NCI-H82 (cell line): ENCODE measurements at regions not wholly inside any gene's neighbourhood (a gene's known extent, or its start where the extent isn't known, plus 50 kb on each side); places are given as distances from the start of the nearest gene placed in this dataset.
A peak's percentile ranks its signal among the peaks of the same experiment; 100 is the strongest.
"Not testable (repeated sequence)": the region's sequence is repeated elsewhere in the genome, so short reads cannot be mapped to it uniquely, and the experiment has no call there.

Experiments used
- DNase-seq: peaks from one replicate; lab custom pipeline; 2025; lab: John Stamatoyannopoulos, UW

DNA sequence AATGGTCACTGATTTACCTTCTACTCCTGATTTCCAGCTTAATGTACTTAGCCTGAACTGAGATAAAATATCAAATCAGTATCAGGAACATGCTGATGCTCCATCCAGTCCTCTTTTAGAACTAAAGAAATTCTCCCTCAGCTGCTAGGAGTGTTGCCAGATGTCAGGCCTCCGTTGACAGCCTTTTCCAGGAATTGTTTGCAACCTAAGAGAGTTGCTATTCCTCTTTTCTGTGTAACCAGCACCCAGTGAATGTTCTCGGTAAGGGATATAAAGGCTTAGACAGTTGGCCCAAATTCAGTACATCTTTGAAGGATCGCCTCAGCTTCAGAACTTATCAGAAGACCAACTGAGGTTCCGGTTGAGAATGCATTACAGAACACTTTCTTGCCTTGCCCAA is 559.0 kb downstream of the PCDH17 start:
- no peak for DNase-seq

DNA sequence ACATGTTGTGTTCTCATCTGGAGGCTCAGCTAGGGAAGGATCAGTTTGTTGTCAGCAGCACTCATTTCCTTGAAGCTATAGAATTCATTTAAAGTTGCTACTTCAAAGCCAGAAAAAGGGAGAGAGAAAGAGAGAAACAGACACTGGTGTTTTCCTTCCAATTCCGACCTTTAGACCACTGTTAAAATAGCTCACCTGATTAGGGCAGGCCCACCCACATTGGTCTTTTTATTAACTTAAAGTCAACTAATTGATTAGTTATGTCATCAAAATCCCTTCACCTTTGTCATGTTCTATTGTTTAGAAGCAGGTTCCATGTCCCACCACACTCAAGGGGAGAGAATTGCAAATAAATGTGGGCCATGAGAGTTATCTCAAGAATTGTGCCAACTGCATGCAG is 560.2 kb downstream of the PCDH17 start:
- no peak for DNase-seq

DNA sequence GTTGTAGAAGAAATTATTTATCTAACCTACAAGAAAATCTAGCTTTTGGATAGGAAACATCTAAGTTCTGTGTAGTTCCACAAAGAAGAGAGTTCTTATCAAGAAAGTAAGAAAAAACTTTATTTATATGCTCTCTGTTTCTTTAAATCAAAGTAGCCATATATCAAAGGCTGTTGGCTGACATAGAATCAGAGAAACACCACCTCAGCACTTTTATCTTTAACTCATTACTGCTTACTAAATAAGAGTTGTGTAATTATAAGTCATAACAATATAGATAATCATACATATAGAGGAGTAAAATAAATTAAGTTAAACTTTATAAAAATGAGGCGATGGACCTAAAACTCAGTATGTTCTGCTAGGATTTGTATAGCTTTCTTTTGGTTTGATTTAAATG is 570.6 kb downstream of the PCDH17 start:
- DNase-seq, result no peak

DNA sequence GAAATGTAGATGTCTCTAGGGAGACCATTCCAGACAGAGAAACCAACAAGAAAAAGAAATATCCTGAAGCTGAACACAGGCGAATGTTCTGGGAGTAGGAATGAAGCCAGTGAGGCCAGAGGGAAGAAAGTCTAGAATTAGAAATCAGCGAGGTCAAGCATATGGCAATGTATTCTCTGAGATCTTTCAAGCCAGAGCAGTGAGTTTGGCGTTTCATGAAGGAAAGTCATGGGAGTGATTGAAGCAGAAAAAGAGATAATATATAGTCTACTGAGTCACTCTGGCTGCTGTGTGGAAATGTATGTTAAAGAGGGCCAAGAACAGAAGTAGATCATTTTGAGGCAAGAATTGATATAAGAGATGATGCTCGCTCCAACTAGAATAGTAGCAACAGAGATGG is 576.0 kb downstream of the PCDH17 start:
- no peak for DNase-seq

DNA sequence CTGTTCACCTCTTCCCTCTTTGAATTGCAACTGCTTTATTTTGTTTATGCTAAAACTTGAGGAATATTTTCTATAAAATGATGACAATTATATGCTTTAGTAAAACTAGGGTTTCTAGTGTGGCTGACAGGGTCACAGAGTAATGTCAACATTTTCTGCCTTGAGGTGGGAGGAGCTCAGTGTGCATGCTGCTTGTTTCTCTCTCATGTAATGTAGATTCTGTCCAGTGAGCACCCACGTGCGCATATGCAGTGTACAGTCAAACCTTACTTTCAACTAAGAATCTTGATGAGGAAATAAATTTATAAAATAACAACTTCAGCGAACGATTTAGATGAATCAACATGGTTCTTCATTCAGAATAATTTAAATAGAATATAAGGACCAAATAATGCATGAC is 603.9 kb downstream of the PCDH17 start:
- no peak for DNase-seq

DNA sequence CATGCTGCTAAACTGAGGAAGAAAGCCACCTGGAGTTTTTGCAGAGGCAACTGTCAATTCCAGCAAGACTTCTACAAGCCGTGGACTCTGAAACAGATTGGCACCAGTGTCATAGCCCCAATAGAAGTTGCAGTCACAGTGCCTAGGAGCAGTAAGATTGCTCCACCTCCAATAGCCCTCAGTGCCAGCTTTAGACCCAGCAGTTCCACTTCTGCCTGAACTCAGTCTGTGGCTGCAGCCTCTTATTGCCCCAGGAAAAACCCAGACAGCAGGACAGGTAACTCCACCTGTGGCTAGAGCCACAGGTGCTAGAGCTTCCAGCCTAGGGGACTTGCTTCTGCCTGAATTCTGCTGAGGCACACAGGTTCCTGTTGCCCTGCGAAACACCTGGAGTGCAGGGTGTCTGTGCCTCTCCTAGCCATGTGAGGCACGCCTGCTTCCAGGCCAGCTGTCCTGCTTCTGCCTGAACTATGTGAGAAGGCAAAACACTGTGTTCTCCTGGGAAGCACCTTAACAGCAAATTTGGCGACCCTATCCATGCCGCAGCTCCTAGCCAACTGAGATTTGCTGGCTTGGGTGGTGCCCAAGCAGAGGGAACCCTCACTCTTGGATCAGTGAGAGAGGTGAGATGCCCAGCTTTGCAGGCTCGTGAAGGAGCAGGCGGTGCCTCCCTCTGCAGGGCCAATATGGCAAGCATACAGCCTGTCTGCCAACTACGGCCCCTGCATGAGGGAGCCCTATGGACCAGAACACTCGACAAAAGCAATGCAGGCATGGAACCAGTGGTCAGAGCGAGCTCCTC is 607.6 kb downstream of the PCDH17 start:
- DNase-seq, result no peak

DNA sequence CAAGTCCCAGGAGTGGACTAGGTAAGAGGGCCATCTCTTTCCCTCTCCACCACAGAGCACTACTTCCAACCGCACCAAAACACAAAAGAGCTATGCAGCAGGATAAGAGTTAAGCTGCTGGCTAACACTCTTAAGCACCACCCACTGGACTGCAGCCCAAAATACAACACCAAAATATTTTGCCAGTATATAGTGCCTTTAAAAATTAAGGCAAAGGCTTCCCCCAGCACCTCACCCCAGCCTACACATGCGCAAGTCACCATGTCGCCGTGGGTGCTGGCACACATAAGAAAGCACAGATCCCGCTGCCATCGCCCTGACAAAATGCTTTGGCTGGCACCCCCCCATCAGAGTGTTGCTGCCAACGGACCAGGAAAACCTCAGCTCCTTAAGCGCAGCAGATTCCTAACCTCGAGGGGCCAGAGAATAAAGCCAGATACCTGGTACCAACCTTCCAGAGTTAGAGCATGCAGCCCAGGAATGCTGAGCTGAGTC is 608.3 kb downstream of the PCDH17 start:
- no peak for DNase-seq

DNA sequence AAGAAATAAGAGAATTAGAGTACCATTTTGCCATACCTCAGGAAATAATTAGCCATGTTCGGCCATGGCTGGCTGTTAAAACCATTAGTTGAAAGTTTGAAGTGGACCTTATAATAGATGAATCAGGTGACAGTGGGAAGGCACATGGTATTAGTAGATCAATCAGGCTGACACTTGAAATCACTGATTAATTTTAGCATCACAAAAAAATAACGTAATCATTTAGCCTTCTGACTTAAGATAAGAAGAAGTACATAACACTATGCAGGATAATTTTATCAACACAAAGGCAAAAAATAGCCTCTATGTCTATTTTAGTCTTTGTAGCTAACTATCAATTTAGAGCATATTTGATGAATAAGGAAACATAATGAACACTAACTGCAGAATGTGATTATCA is 615.5 kb downstream of the PCDH17 start:
- DNase-seq, result no peak

DNA sequence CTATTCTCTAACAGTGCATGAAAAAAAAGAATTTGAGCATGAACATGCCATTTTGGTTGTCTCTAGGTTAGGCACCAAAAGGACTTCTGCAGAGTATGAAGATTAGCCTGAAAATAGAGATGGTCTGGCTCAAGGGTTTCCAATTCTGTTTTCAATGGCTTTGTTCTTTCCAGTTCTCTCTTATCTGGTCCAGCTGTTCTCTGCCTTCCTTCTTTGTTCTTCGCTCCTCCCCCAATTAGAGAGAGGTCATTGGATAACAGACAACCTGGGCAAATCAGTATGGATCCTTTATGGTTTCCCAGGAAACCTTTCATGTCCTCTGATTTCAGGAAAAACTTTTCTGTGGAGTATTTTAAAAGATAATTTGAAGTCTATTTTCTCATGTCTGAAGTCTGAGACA is 623.4 kb downstream of the PCDH17 start:
- peak; percentile 32 for DNase-seq

DNA sequence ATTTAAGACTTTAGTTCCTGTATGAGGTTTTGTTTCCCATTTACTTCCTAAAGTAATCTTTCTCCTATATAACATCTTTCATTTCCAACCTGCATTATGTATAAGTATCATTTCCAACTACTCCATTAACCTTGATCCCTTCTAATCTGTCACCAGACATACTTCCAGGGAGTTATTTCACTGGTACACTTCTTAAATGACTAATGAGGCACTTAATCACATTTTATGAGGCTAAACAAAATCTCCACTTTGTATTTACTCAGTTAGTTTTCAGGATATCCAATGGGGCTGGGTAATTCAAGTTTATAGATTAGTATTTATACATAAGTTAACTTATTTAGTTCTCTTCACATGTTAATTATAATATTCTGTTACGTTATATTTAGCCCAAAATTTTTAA is 634.7 kb downstream of the PCDH17 start:
- DNase-seq, result peak; percentile 76

DNA sequence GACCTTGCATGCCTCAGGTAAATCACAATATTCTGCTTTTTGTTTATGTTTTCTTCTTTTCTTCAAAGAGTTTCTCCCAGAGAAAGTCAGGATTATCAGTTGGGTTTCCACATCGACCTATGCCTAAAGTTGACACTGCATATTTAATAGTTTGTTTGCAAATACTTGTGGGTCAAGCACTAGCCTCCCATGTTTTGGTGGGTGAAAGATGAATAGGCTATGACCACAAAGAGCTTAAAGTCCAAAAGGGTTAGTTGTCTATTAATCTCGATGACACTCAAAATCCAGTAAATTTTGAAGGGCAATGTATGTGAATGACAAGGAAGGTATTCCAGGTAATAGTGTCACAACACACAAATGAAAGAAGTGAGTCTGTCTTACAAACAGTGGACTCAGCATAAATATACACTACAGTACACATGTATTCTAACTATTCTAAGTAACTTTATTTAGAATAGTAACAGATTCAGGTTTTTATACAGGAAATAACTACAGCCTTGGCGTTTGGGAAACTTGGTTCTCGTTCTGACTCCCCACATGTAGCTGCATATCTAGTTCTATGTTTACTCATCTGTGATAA is 667.1 kb downstream of the PCDH17 start:
- DNase-seq, result no peak

DNA sequence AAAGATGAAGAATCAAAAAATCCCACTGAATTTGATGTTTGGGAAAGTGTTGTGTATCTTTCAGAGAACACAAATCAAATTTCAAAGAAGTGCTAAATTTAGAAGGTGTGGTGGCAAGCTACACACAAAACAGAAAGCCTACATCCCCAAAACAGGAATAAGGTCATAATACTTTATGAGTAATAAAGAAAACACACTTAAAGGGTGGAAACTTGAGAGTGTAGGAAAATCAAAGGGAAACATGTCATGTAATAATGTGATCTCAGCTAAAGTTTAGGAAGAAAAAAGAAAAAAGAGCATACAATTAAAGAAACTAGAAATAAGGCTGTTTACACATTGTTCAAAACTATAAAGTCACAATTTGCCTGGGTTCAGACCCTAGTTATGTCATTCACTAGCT is 668.7 kb downstream of the PCDH17 start:
- DNase-seq, result no peak

DNA sequence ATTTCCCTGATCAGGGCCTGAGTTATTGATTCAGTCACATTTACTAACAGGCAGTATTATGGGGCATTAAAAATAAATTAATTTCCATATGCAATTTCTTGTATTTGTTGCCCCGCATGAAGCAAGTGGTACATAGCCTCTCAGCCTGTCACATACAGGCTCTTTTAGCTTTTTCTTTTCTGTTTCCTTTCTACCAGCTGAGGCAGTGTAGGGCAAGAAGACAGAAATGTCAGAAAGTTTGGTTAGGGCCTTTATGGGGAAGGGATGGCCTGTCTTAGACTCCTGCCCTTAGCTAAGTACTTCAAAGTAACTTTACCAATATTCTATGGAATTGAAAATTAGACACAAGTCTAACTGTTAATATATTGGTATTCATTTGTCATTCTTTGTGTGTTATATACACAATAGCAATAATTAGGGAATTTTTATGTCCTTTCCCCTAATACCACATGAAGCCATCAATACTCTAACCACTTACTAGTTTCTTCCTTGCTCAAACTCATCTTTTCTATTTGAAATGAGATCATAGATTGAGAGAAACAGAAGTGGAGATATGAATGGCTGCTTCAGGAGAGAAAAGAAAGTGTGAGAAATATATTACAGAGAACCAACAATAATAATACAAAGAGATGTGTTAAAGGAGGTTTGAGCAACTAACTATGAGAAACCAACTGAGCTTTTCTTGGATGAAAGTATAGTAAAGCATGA is 669.6 kb downstream of the PCDH17 start:
- DNase-seq, result peak; percentile 10

DNA sequence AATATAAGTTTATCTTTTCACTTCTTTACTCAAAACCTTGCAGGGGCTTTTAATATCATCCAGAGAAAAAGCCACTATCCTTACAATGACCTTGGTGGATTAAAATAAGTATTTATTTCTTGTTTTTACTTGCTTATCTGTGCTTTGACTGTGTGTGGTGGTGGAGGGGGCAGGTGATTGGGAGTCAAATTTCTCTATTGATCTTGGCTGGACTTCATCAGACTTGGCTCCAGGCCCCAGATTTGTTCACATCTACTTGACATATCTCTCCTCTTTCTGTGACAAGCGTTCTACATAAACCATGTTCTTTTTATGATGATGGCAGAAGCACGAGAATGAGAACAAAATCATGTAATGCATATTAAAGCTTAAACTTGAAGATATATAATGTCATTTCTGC is 670.8 kb downstream of the PCDH17 start:
- no peak for DNase-seq

DNA sequence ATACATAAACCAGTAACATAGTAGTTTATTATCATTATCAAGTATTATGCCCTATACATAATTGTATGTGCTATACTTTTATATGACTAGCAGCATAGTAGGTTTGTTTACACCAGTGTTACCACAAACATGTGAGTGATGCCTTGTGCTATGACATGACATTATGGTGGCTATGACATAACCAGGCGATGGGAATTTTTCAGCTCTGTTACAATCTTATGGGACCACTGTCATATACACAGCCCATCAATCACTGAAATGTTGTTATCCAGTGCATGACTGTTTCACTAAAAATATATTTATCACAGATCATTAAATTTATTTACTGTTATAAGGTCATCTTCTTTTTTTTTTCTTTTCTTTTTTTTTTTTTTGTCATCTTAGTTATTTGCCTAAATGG is 674.5 kb downstream of the PCDH17 start:
- no peak for DNase-seq

DNA sequence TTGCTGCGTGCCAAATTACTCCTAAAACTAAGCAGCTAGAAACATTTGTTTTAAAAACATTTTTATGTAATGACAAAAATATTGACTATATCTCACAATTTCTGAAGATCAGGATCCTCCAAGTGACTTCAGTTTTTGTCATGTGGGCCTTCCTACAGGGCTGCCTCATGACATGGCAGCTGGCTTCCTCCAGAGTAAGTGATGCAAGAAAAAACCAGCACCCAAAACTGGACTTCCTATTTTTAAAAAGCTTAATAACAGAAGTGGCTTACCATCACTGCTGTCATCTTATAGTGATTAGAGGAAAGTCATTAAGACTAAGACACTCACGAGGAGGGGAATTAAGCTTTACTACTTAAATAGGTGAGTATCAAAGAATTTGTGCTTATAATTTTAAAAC is 681.7 kb downstream of the PCDH17 start:
- DNase-seq, result peak; percentile 78

DNA sequence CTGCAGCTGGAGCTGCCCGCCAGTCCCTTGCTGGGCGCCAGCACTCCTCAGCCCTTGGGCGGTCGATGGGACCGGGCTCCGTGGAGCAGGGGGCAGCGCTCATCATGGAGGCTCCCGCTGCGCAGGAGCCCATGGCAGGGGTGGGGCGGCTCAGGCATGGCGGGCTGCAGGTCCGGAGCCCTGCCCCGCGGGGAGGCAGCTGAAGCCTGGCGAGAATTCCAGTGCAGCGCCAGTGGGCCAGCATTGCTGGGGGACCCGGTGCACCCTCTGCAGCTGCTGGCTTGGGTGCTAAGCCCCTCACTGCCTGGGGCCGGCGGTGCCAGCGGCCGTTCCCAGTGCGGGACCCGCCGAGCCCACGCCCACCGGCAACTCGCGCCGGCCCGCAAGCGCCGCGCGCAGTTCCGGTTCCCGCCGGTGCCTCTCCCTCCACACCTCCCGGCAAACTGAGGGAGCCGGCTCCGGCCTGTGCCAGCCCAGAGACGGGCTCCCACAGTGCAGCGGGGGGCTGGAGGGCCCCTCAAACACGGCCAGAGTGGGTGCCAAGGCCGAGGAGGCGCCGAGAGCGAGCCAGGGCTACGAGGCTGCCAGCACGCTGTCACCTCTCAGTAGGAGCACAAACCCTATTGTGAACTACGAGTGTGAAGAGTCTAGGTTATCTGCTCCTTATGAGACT is 687.1 kb downstream of the PCDH17 start:
- DNase-seq, result no peak

DNA sequence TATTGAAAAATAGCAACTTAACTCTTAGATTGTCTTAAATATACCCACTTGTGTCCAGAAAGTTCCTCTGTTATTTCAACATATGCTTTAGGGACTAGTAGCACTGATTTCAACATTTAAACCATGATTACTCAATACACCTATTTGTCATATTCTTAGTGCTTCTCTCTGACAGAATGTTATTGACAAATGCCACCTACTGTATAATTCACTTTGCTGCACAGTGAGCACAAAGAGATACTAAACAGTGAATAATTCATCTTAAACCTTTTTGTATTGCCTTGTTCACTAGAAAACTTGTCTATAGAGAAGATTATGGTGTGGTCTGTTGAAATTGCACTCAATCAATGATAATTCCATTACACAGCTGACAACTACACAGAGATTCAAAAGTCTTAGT is 692.6 kb downstream of the PCDH17 start:
- peak; percentile 18 for DNase-seq

DNA sequence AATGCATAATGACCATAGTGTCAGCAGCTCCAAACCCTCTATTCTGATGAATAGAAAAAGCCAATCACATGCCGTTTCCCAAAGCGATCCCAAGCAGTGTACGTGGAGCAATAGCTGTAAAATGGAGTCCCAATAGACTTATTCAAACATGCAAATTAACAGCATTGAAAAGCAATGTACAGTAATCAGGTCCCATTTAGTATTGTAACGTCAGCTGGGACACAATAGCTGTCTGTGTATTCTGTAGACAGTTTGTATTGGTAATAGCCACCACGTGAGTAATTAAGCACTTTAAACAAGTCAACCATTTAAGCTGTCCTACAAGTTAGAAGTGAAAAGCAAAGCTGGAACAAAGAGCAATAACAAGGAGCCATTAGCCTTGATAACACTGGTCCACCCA is 698.2 kb downstream of the PCDH17 start:
- no peak for DNase-seq

DNA sequence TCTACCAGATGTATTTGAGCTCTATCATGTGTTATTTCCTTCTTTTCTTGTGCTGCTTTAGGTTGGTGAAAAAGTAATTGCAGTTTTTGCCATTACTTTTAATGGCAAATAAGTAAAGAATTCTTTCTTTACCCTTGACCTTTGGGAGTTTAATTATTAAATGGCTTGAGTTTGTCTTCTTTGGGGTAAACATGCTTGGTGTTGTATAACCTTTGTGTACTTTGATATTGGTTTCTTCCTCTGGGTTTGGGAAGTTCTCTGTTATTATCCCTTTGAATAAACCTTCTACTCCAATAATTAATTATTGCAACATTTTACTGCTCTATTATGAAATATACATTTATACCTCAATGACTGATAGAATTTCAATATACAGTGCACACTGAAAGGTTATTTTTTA is 709.4 kb downstream of the PCDH17 start:
- DNase-seq, result no peak

DNA sequence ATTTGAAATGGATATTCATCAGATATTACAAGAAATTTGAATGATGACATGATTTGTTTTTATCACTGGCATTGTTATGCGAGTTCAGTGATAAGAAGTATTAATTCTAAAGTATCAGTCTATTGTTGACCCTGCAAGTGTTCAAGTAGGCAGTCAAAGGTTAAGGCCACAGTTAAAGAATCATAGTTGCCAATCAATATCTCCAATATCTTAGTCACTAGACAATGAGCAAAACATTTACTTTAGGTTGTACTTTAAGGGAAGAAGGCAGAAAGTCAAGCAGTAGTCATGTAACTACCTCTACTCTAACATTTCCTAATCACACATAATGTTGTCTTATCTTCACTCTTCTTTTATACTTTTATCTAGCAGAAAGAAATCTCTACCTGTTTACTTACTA is 709.8 kb downstream of the PCDH17 start:
- no peak for DNase-seq

DNA sequence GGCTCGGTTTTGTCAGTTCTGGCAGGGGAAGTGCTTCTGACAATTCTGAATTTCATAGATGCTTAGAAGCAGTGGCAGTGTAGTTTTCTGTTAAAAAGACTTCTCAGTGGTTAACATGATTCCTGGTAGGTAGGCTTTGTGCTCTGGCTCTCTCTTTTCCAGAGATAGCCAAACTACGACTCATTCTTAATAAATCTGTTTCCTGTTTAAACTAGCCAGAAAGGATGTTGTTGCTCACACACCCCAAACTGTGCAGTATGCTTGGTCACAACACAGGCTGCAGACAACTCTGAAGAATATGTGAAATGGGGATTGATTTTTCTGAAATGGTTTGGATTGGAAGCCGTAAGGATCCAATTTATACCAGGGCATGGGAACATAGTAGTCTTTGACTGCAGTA is 711.5 kb downstream of the PCDH17 start:
- DNase-seq, result no peak

DNA sequence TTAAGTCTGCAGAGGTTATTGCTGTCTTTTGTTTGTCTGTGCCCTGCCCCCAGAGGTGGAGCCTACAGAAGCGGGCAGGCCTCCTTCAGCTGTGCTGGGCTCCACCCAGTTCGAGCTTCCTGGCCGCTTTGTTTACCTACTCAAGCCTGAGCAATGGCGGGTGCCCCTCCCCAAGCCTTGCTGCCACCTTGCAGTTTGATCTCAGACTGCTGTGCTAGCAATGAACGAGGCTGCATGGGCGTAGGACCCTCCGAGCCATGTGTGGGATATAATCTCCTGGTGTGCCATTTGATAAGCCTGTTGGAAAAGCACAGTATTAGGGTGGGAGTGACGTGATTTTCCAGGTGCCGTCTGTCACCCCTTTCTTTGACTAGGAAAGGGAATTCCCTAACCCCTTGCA is 720.6 kb downstream of the PCDH17 start:
- DNase-seq, result not testable (repeated sequence)
